GM10266 (cell line): ENCODE measurements at regions not wholly inside any gene's neighbourhood (a gene's known extent, or its start where the extent isn't known, plus 50 kb on each side); places are given as distances from the start of the nearest gene placed in this dataset.

Source experiments
- DNase-seq: peaks from one replicate; pipeline ENCODE4 v3.0.0; 2012; ENCODE audit errors: extremely low spot score
- CTCF ChIP-seq: IDR thresholded peaks from 2 replicates; pipeline ENCODE4 v1.5.1; 2012; ENCODE audit warnings: mild to moderate bottlenecking, low read depth; ENCODE audit not compliant: control insufficient read depth, insufficient read depth; ENCODE audit errors: missing control alignments

GRCh38 chr7:17039372-17039771, 157.6 kb upstream of the AGR3 start:
- DNase-seq = no peak
- no peak for TF ChIP-seq CTCF

GRCh38 chr7:17040716-17041115, 158.9 kb upstream of the AGR3 start:
- no peak for DNase-seq
- TF ChIP-seq CTCF = no peak

- TF ChIP-seq CTCF = no peak
- no peak for DNase-seq
Observed at GRCh38 chr7:17041324-17041723, 159.5 kb upstream of the AGR3 start.

- no peak for DNase-seq
- TF ChIP-seq CTCF = no peak
Observed at GRCh38 chr7:17042211-17042610, 160.4 kb upstream of the AGR3 start.

- no peak for DNase-seq
- TF ChIP-seq CTCF = no peak
Observed at GRCh38 chr7:17043012-17043877, 161.5 kb upstream of the AGR3 start.

- TF ChIP-seq CTCF = no peak
- no peak for DNase-seq
Observed at GRCh38 chr7:17044396-17044795, 162.6 kb upstream of the AGR3 start.

GRCh38 chr7:17044861-17045260, 163.1 kb upstream of the AGR3 start:
- TF ChIP-seq CTCF = no peak
- no peak for DNase-seq
